GM18520 (cell line): ENCODE measurements at regions not wholly inside any gene's neighbourhood (a gene's known extent, or its start where the extent isn't known, plus 50 kb on each side); places are given as distances from the start of the nearest gene placed in this dataset.

Experiments
- ATAC-seq: cut with Tn5 transposase; IDR thresholded peaks from one replicate; pipeline ENCODE4 v1.9.1; 2021; ENCODE audit not compliant: unreplicated experiment

DNA sequence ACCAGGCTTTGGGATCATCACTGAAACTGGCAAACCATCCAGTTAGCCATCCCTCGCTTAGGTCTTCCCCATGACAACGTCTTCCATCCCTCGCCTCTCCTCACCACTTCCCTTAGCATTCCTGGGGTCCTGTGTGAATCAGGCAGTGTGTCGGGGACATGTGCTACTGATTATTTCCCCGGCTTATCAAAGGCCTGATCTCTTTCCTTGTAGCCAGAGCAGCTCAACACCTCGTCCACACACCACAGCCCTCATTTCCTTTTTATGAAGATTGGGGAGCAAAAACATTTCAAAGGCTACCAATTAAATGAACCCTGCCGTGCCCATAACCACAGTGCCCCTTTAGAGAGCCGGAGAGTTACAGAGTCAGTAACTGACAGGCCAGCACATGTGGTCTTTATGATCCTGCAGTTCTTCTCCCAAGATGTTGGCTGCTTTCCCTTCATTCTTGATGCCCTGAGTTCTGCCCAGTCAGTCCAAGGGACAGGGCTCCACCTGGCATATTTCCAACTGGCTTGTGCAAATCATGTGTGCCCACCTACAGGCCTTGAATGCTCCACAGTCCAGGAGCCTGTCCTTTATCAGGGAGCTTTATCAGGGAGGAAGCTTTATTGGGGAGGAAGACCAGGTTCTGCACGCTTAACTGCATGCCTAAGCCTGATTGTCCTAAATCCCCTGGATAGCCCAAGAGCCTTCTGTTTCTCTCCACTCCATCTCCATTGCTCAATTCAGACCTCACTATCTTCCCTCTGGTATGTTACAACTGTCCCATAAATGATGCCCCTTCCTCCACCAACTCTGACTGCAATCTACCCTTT lies 343.1 kb downstream of the CYRIA start:
- ATAC-seq: no peak

DNA sequence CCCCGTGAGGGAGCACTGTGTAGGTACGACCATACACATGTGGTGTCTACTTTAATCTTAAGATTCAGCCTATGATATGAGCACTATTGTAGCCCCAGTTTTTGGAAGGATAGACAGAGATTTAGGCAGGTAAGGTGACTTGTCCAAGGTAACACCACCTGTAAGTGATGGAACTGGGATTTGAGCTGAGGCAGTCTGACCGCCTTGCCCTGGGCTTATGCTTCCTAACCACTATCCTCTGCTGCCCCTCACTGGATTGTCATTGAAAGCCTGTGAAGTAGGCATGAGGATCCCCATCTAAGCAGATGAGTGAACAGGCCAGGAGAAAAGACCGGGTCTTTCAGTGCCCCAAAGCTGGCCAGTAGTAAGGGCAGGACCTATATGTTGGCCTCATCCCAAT lies 343.8 kb downstream of the CYRIA start:
- ATAC-seq: no peak

- no peak for ATAC-seq
Observed at GRCh38 chr2:16321256-16321655, 344.4 kb downstream of the CYRIA start.

DNA sequence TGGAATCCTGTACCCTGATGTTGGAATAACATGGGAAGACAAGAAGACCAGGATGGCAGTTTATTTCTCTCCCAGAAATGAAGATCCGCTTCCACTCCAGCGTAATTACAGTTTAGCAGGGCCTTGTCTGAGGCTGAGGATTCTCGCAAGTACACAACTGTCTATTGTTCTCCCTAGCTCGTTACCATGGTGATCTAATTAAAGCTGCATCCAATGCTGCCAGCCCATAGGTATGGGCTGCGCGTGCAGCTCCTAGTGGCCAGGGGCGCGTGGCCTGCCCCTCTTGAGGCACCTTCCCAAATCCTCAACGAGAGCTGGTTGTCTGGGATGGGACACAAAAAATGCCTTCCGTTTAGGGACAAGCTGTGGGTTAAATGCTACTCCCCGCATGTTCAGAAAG lies 344.9 kb downstream of the CYRIA start:
- no peak for ATAC-seq

GRCh38 chr2:16319551-16320121 lies 346.0 kb downstream of the CYRIA start:
- ATAC-seq: no peak

DNA sequence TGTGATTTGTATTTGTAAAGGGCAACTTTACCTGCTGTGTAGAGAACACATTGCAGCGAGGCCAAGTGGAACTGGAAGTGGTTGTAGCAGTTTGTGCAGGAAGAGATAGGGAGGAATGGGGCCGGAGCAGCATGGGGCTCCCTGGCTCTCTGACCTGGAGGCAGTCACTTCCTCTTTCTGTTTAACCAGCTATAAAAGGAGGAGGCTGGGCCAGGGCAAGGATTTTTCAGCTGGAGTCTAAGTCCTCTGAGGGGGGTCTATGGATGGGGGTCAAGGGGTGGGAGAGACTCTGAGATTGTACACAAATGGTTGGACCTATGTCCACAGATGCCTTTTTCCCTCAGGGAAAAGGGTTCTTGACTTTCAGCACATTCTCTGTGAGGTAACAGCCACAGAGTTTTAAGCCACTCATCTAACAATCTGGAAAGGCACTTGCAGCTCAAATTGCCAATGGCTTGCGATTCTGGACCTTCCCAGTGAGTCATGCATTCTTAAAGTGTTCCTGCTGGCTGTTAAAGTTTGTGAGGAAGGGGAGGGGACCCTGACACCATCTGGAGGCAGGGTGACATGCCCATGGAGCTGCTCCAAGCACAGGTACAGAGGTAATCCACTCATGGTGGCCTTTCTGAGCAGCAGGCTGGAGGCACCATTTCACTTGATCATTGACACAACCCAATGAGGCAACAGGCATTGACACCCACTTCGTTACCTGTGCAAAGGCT lies 347.0 kb downstream of the CYRIA start:
- no peak for ATAC-seq

GRCh38 chr2:16318051-16318450 lies 347.6 kb downstream of the CYRIA start:
- no peak for ATAC-seq

- ATAC-seq: no peak
Observed at GRCh38 chr2:16317211-16317830, 348.3 kb downstream of the CYRIA start.

DNA sequence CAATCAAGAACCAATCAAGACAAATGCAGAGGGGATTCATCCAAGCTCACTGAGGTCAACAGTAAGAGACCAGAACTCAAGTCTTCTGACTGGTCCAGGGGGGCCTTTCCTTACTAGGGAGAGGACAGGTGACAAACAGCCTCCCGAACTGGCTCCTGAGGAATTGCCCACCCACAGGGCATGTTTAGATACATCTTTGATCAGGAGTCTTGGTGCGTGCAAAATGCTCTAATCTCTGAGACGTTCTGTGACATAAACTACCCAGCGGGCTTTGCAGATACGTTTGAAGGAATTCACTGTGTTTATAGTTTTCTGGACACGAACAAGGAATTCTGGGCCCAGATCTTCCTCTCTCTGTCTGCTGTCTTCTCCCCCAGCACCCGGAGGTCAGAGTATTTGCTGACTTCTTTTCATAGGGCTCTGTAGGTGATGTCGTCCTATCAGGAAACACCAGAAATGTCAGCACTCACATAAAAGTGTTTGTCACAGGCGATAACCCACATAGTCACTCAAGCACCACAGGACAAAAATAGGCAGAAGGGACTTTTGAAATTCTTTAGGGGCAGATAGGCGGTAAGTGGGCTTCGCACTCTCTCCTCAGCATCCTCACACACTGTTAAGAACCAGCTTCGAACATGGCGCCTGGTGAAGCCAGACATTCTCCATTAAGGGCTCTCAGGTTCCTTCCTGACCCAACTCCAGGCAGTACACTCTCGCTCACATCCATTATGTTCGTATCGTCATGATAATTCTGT lies 349.0 kb downstream of the CYRIA start:
- no peak for ATAC-seq

DNA sequence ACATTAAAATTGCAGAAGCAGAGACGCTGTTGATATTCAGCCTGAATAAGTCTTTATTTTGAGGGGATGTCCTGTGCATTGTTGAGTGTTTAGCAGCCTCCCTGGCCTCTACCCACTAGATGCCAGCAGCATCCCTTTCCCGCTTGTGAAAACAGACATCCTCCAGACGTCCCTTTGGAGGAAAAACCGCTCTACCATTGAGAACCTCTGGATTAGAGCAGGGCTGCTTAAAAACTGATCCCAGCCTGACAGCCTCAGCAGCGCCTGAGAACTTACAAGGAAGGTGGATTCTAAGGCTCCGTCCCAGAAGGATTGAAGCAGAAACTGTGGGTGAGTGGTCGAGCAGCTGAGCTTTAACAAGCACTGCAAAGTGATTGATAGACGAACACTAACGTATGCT lies 349.7 kb downstream of the CYRIA start:
- no peak for ATAC-seq

DNA sequence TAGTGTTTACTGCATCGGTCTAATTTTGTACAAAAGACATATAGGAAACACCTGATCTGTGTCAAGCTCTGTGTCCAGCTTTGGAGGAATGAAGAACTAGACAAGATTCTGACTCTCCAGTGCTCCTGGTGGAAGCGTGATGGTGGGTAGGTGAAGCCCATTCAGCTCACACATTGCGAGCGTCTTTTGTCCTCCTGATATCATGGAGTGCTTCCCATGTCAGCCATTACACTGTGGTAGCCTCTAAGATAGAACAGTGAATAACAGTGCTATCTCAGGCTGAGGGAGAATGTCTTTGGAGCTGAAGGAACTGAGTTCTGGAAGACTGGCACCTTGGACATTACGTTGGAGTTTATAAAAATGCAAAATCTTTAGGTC lies 350.2 kb downstream of the CYRIA start:
- no peak for ATAC-seq

GRCh38 chr2:16314691-16315457 lies 350.8 kb downstream of the CYRIA start:
- ATAC-seq: no peak

GRCh38 chr2:16314001-16314400 lies 351.6 kb downstream of the CYRIA start:
- ATAC-seq: no peak

GRCh38 chr2:16313235-16313975 lies 352.2 kb downstream of the CYRIA start:
- ATAC-seq: no peak

- ATAC-seq: no peak
Observed at GRCh38 chr2:16312771-16313170, 352.9 kb downstream of the CYRIA start.

DNA sequence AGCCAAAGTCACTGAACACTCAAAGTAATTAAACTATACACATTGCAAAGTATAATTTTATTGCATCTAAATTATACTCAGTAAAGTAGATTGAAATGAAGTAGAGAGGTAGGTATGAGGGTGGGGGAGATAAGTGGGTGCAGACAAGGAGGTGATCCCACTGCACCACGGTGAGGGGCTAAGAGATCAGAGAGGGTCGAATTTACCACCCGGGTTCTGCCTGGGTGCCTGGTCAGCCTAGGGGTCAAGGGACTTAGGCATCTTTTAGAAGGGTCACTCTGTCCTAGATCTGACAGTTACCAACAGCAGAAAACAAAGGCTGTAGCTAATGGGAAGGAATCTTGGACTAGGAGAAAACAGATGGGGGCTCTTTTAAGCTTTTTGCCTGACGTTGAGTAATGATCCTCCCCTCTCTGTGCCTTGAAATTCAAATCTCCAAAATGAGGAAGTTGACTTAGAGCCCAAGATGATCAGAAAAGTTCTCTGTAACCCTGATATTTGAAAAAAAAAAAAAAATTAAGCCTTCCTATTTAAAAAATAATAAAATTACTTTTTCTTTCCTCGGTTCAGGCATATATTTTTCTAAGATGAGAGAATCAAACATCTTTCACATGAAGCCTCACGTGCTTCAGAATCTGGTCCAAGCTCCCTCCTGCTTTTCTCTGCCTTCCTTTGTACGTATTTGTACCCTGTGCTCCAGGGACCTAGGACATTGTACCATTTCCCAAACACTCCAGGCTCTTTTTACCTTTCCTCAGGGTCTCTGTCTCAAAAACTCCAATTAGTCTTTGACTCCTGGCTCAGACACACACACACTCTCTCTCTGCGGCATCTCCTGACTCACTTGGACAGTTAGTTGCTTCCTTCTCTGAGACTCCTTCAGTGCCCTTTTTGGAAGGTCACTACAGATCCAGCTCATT lies 353.9 kb downstream of the CYRIA start:
- no peak for ATAC-seq

- no peak for ATAC-seq
Observed at GRCh38 chr2:16308816-16309215, 356.8 kb downstream of the CYRIA start.

GRCh38 chr2:16304876-16305590 lies 360.6 kb downstream of the CYRIA start:
- ATAC-seq: no peak
